NCI-H2107 treated with DMSO at 0.1 percent for 48 hours (cell line): ENCODE measurements at regions not wholly inside any gene's neighbourhood (a gene's known extent, or its start where the extent isn't known, plus 50 kb on each side); places are given as distances from the start of the nearest gene placed in this dataset.
"Not testable (repeated sequence)": the region's sequence is repeated elsewhere in the genome, so short reads cannot be mapped to it uniquely, and the experiment has no call there.

Experiments
- DNase-seq: peaks from one replicate; lab custom pipeline; 2025; ENCODE audit not compliant: unreplicated experiment; lab: John Stamatoyannopoulos, UW

GRCh38 chr3:40877631-40878463, 321.5 kb upstream of the CTNNB1 start:
- DNase-seq, result no peak

- no peak for DNase-seq
Measured at GRCh38 chr3:40878464-40878905, 320.8 kb upstream of the CTNNB1 start.

GRCh38 chr3:40885430-40885829, 313.9 kb upstream of the CTNNB1 start:
- DNase-seq, result no peak

GRCh38 chr3:40886660-40887425, 312.5 kb upstream of the CTNNB1 start:
- no peak for DNase-seq

GRCh38 chr3:40891186-40891585, 308.1 kb upstream of the CTNNB1 start:
- no peak for DNase-seq

- no peak for DNase-seq
Measured at GRCh38 chr3:40895109-40895508, 304.2 kb upstream of the CTNNB1 start.

GRCh38 chr3:40899286-40899712, 300.0 kb upstream of the CTNNB1 start:
- DNase-seq, result no peak

- no peak for DNase-seq
Measured at GRCh38 chr3:40901298-40901697, 298.0 kb upstream of the CTNNB1 start.

- DNase-seq, result no peak
Measured at GRCh38 chr3:40901796-40902195, 297.5 kb upstream of the CTNNB1 start.

- not testable (repeated sequence) for DNase-seq
Measured at GRCh38 chr3:40907907-40908465, 291.3 kb upstream of the CTNNB1 start.

- no peak for DNase-seq
Measured at GRCh38 chr3:40908612-40909011, 290.7 kb upstream of the CTNNB1 start.

GRCh38 chr3:40911264-40911663, 288.0 kb upstream of the CTNNB1 start:
- DNase-seq, result no peak

GRCh38 chr3:40911928-40912327, 287.4 kb upstream of the CTNNB1 start:
- no peak for DNase-seq

- no peak for DNase-seq
Measured at GRCh38 chr3:40912461-40912860, 286.8 kb upstream of the CTNNB1 start.

GRCh38 chr3:40913192-40913591, 286.1 kb upstream of the CTNNB1 start:
- no peak for DNase-seq

- no peak for DNase-seq
Measured at GRCh38 chr3:40913641-40914040, 285.7 kb upstream of the CTNNB1 start.

- DNase-seq, result no peak
Measured at GRCh38 chr3:40914475-40914874, 284.8 kb upstream of the CTNNB1 start.

- no peak for DNase-seq
Measured at GRCh38 chr3:40915346-40915865, 283.9 kb upstream of the CTNNB1 start.

- no peak for DNase-seq
Measured at GRCh38 chr3:40920041-40920440, 279.3 kb upstream of the CTNNB1 start.

- DNase-seq, result no peak
Measured at GRCh38 chr3:40921251-40921650, 278.1 kb upstream of the CTNNB1 start.

- DNase-seq, result no peak
Measured at GRCh38 chr3:40923143-40923542, 276.2 kb upstream of the CTNNB1 start.

- no peak for DNase-seq
Measured at GRCh38 chr3:40923651-40924050, 275.7 kb upstream of the CTNNB1 start.
